MG63 (cell line): ENCODE measurements at regions not wholly inside any gene's neighbourhood (a gene's known extent, or its start where the extent isn't known, plus 50 kb on each side); places are given as distances from the start of the nearest gene placed in this dataset.
"Not testable (repeated sequence)": the region's sequence is repeated elsewhere in the genome, so short reads cannot be mapped to it uniquely, and the experiment has no call there.

Experiments used
- DNase-seq: peaks from one replicate; pipeline ENCODE4 v3.0.0-alpha.2; 2020
- H3K27me3 ChIP-seq: fragments of 250-450 bp; sonication (Bioruptor Pico); 2 replicates; pipeline ENCODE4 v1.5.1; 2020; ENCODE audit warnings: mild to moderate bottlenecking, moderate library complexity
- H3K36me3 ChIP-seq: fragments of 250-450 bp; sonication (Bioruptor Pico); 2 replicates; pipeline ENCODE4 v1.5.1; 2020; ENCODE audit warnings: mild to moderate bottlenecking, moderate library complexity
- H3K4me3 ChIP-seq: fragments of 250-450 bp; sonication (Bioruptor Pico); 2 replicates; pipeline ENCODE4 v1.5.1; 2020; ENCODE audit warnings: mild to moderate bottlenecking, moderate library complexity
- H3K9me3 ChIP-seq: fragments of 250-450 bp; sonication (Bioruptor Pico); 2 replicates; pipeline ENCODE4 v1.5.1; 2020; ENCODE audit warnings: mild to moderate bottlenecking, moderate library complexity

DNA sequence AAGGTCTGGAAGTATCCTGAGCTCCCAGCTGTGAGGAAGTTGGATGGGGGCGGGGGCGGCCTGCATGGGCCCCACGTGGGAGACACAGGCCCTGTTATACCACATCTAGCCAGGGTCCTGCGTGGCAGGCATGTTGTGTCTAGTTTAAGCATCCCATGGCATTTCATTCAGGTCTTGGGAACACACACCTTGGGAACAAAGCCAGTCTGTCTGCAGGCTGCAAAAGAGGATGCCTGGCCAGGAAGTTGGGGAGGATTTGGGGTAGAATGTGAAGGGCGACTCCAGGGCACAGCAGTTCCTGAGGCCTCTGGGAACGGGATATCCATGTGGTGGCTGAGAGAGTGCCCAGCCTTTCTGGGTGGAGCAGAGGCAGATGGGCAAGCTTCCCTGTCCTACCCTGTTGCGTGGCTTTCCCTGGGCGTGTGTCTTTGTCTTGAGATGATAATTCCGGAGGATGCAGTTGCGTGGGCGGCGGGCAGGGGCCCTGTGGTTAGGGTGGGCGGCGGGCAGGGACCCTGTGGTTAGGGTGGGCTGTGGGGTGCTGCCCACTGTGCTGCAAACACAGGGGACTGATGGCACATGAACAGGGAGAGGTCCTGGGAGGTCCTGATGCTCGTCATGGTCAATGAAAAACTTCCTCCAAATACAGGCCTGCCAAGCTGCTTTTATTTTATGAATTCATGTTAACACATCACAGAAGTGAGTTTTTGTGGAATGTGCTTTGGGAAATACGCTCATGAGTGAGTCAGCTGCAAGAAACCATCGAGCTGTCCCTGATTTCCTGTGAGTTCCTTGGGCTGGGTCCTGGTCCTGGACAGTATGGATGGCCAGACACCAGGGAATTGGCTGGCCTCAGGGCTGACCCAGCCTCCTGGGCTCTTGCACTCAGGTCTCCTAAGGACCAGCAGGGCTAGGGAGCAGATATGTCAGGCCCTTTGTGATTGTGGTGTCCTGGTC is 90.0 kb upstream of the HS6ST1 start:
- Histone ChIP-seq H3K36me3 (no peaks in the 10 kb centered on the region), H3K4me3 (no peak overlapping the region), H3K27me3 (no peaks in the 10 kb centered on the region), H3K9me3 (no peaks in the 10 kb centered on the region)
- DNase-seq: peak; percentile 64

DNA sequence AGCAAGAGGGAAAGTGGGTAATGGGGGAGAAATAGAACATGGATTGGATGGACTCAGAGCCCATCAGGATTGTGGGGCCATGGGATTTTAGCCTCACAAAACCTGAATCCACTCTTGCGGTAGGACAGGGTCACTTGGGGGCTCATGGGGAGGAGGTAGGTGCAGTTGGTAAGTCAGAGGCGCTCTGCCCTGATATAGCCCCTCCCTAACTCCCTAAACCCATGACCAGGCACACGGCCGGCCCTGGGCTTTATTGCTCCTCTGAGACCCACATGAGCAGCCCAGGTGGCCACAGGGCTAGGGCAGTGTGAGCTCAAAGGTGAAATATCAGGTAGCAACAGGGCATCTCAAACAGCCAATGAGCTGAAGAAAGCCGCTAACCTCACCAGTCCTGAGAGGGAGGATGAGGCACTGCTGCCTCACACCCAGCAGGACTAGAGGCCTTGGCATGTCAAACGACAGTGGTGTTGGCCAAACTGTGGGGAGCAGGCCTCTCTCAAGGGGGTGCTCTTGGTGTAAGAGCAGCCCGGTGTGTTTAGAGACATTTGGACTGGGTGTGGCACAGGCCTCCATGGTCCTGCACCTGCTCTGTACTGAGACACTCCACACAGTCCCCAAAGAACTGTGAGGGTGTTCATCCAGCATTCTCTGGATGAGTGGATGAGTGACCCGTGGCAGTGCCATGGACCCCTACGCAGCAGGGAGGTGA is 90.8 kb upstream of the HS6ST1 start:
- Histone ChIP-seq H3K27me3 (no peaks in the 10 kb centered on the region), H3K36me3 (no peaks in the 10 kb centered on the region), H3K9me3 (no peaks in the 10 kb centered on the region), H3K4me3 (no peak overlapping the region)
- no peak for DNase-seq

DNA sequence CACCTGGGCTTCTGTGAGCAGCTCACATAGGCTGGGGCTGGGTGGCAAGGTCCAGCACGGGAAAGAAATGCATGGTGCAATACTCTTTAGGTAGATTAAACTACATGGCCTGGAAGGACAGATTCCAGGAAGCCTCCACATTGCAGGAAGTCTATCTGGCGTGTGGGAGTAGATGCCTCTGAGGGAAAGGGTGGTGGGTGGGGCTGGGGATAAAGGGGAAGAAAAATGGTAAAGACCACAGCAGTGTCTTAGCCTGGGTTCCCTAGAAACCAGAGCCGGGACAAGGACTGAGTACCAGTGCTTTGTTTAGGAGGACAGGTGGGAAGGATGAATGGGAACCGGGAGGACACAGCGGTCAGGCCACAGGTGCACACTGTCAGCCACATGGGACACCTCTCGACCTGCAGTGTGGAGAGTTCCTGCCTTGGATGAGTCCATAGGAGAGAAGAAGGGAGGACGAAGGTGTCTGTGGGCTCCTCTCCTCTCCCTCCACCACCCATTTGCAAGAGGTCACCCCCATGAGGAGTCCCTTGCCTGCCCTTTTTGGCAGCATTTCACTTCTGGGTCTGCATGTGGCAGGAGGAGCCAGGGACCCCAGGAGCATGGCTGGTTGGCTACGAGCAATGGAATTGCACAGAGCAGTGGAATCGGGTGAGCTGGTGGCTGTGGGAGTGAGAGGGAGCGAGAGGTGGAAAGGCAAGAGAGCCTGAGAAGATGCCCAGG is 91.5 kb upstream of the HS6ST1 start:
- Histone ChIP-seq H3K36me3 (no peaks in the 10 kb centered on the region), H3K9me3 (no peaks in the 10 kb centered on the region), H3K27me3 (no peaks in the 10 kb centered on the region), H3K4me3 (no peak overlapping the region)
- no peak for DNase-seq

DNA sequence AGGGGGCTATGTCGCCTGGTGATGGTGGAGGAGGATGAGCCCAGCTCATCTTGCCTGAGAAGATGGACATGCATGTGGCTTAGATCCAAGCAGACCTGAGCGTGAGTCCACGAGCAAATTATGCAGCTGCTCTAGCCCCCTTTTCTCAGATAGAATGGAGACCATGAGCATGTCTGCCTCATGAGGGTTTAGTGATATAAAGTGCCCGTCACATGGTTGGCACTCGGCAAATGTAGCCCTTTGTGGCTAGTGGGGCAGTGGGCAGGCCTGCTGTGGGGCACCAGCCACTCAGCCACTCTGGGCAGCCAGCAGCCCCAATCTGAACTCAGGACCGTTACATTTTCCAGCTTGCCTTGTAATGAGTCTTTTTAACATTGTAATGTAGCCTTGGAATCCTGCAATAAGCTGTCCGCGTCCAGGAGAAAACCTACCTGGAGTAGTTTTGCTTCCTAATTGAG is 92.1 kb upstream of the HS6ST1 start:
- Histone ChIP-seq H3K4me3 (no peak overlapping the region), H3K36me3 (no peaks in the 10 kb centered on the region), H3K9me3 (no peaks in the 10 kb centered on the region), H3K27me3 (no peaks in the 10 kb centered on the region)
- DNase-seq: no peak

DNA sequence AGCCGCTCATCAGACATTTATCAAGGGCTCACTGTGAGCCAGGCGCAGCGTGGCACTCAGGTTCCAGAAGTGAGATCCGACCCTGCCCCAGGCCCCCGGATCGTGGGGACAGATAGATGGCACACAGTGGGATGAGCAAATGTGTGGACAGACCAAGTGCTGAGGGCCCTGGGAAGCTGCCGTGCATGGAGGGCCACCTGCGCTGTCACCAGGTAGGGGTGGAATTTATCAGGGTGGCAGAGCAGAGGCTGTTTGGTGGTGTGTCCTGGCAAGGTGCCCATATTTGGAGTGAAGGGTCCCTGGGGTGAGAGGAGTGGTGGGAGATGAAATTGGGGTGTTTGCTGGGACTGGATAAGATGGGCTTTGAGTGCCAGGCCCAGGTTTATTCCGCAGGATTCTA is 92.8 kb upstream of the HS6ST1 start:
- H3K4me3 ChIP-seq: no peak overlapping the region
- no peaks in the 10 kb centered on the region for H3K27me3 ChIP-seq
- DNase-seq: no peak
- no peaks in the 10 kb centered on the region for H3K36me3 ChIP-seq
- no peaks in the 10 kb centered on the region for H3K9me3 ChIP-seq

DNA sequence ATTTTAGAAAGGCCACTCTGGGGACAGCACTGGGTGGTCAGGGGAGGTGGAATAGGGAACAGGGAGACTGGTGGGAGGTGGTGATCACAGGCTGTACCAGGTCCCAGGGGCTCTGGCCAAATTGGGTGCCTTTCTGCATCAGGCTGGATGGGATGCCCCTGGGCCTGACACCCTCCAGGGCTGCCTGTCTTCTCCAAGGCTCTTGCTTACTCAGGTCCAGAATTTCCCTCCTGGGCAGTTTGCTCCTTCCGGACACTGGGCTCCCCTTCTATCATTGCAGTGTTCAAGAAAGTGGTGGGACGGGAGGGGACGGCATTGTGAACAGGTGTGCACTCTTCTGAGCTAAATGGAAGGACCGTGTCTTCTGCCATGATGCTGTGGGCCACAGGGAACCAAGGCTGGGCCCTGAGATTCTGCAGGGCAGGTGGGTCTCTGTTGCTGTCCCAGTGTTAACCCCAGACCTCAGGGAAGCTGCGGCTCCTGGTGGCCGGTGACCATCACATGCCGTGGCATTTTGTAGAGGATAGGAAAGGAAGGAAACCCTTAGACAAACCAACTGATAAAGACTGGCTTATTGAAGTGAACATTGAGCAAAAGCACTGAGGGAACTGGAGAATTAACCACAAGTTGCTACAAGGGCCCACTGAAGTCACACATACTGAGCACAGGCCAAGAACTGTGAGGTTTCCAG is 93.7 kb upstream of the HS6ST1 start:
- no peaks in the 10 kb centered on the region for H3K36me3 ChIP-seq
- no peak for DNase-seq
- H3K4me3 ChIP-seq: no peak overlapping the region
- H3K9me3 ChIP-seq: no peaks in the 10 kb centered on the region
- no peaks in the 10 kb centered on the region for H3K27me3 ChIP-seq

DNA sequence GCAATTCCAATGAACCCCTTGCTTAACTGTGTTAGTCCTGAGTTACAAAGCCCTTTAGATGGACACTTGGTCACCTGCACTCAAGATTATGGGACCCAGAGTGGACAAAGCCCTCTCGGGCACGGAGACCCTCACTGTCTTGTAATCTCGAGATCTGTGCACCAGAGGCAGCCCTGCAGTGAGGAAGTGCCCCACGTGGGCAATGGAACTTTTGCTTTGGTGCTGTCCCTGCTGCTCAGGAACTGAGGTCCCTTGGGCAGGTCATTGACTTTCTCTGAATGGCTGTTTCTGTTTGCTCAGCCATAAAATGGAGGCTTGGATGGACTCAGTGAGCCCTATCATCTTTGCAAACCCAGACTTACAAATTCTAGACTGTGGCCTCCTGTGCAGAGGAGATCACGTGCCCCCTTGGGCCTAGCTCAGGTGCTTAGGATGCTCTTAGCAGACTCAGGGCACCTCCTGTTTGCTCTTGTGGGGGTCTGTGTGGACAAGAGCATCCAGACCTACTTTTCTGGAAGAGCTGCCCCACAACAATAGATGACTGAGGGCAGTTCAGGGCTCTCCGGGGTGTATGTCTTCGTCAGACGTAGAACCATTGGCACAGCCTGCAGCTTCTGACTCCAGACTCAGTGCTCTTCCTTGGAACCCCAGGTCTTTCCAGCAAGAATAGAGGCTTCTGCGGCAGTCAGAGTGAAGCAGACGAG is 94.5 kb upstream of the HS6ST1 start:
- DNase-seq: no peak
- Histone ChIP-seq H3K9me3 (no peaks in the 10 kb centered on the region), H3K36me3 (no peaks in the 10 kb centered on the region), H3K4me3 (no peak overlapping the region), H3K27me3 (no peaks in the 10 kb centered on the region)

DNA sequence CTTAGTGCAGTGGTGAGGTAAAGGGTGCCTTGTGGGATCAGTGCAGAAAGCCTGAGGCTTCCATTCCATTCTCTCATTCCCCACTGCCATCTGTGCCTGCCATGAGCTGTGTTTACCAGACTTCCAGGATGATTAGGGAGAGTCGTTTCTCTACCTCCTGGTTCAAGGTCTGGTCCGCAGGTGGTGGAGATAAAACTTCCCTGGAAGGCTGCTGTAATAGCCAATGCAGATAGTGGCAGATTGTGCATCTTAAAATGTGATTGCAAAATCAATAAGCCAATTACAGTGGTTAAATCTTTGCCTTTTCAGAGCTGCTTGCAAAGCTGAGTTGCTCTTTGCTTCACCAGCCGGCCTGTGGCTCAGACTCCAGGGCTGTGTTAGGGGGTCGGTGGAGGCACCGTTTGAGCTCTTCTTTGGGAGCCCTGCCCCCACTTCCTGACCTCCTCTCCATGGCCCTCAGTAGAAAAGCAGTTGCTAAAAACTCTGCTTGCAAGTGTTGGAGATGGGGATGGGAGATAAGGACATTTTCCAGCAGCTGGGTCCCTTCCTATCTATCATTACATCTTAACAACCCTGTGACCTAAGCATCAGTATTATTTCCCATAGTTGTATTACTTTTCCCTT is 95.2 kb upstream of the HS6ST1 start:
- Histone ChIP-seq H3K36me3 (no peaks in the 10 kb centered on the region), H3K27me3 (no peaks in the 10 kb centered on the region), H3K9me3 (no peaks in the 10 kb centered on the region), H3K4me3 (no peak overlapping the region)
- no peak for DNase-seq

DNA sequence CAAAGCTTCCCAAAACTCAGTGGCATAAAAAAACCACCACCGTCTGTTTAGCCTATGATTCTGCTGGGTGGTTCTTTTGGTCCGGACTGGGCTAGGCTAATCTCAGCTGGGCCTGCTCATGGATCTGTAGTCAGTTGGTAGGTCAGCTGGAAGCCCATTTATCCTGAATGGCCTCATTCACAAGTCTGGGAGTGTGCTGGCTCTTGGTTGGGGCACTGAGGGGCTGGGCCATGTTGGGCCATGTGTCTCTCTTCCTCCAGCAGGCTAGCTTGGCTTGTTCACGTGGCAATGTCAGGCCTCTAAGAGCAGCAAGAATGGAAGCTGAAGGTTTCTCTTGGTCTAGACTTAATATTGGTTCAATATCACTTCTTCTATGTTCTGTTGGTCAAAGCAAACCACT is 95.7 kb upstream of the HS6ST1 start:
- Histone ChIP-seq H3K36me3 (no peaks in the 10 kb centered on the region), H3K4me3 (no peak overlapping the region), H3K27me3 (no peaks in the 10 kb centered on the region), H3K9me3 (no peaks in the 10 kb centered on the region)
- DNase-seq: no peak

DNA sequence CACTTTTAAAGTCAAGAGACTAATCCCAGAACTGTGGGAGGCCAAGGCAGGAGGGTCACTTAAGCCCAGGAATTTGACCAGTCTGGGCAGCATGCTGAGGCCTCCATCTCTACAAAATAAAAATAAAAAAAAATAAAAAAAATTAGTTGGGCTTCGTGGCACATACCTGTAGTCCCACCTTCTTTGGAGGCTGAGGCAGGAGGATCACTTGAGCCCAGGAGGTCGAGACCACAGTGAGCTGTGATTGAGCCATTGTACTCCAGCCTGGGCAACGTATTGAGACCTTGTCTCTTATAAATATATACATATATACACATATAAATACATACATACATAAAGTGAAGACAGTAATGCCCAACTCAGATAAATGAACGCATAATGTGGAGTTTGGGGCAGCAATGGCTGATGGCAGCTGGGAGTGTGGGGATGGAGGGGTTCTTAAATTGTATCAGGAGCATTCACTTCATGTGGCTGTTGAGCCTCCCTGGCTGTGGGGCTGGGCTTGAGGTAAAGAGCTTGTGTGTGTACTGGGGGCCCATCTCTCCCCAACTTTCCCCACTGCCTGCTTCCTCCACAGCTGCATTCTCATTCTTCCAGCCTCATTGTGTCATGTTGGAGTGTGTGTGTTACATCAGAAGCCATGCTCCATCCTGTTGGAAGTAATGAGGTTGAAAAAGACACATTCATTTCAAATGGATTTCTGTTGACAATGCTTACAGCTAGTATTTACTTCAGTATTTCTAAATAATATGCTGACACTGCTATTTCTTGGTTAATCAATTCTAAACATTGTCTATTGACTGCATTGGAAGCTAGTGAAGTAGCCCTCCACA is 96.5 kb upstream of the HS6ST1 start:
- H3K36me3 ChIP-seq: no peaks in the 10 kb centered on the region
- DNase-seq: no peak
- H3K27me3 ChIP-seq: no peaks in the 10 kb centered on the region
- no peak overlapping the region for H3K4me3 ChIP-seq
- H3K9me3 ChIP-seq: no peaks in the 10 kb centered on the region

DNA sequence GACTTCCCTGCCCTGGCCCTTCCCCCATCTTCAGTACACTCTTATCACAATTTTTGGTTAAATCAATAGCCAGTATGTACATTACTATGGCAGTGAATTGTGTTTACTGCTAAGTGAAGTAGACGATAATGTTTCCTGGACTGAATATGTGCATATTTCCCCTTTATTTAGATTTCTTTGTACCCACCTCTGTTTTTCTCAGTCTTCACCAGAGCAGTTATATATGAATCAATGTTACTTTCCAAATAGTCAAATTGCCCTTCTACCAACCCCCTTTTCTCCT is 97.1 kb upstream of the HS6ST1 start:
- H3K27me3 ChIP-seq: no peaks in the 10 kb centered on the region
- H3K4me3 ChIP-seq: no peak overlapping the region
- no peaks in the 10 kb centered on the region for H3K9me3 ChIP-seq
- H3K36me3 ChIP-seq: no peaks in the 10 kb centered on the region
- DNase-seq: no peak

DNA sequence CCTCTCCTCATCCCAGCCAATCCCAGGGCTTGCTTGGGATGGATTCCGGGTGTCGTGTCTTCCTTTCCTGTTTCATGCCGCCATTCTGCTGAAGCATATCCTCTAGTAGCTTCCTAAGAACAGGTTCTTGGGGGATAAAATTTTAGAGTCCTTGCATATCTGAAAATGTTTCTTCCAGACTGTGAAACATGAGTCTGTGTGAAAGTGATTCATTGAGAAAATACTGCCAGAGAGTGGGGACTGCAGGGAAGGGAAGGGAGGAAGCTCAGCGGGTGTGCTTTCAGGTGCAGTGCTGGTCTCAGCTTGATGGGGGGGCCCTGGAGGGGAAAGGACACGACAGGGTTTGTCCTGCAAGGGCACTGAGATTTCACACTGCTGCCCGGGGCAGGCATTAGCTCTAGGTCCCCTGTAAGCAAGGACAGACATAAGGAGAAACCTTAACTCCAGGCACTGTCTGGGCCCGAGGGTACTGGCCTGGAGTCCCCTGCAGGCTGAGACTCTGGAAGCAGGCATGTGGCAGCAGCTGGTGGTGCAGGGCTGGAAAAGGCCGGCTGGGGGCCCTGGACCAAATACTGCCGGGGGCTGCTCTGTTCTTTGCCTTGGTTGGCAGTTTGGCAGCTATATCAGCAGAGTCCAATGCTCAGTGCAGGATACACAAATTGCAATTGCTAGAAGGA is 97.6 kb upstream of the HS6ST1 start:
- Histone ChIP-seq H3K9me3 (no peaks in the 10 kb centered on the region), H3K27me3 (no peaks in the 10 kb centered on the region), H3K36me3 (no peaks in the 10 kb centered on the region), H3K4me3 (no peak overlapping the region)
- DNase-seq: no peak

DNA sequence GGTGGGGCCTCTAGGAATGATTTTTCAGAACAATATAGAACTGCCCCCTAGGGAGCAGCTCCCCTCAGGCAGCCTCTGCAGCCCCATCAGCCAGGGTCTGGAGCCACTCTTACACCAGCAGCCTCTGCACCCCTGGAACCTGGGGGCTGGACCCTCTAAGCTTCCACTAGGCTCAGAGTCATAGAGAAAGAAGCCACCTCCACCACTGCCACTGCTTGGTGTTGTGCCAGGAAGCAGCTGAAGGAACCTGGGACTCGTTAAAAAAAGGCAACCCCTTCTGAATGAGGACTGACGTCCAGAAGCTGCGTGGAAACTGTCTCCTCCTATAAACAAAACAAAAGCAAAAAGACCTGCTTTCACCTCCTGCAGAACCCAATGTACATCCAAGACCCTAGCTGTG is 98.1 kb upstream of the HS6ST1 start:
- Histone ChIP-seq H3K36me3 (no peaks in the 10 kb centered on the region), H3K9me3 (no peaks in the 10 kb centered on the region), H3K4me3 (no peak overlapping the region), H3K27me3 (no peaks in the 10 kb centered on the region)
- no peak for DNase-seq

DNA sequence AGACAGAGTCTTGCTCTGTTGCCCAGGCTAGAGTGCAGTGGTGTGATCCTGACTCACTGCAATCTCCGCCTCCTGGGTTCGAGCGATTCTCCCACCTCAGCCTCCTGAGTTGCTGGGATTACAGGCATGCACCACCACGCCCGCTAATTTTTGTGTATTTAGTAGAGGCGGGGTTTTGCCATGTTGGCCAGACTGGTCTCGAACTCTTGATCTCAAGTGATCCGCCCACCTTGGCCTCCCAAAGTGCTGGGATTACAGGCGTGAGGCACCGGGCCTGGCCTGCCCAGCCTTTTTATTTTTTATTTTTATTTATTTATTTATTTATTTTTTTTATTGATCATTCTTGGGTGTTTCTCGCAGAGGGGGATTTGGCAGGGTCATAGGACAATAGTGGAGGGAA is 98.6 kb upstream of the HS6ST1 start:
- not testable (repeated sequence) for H3K9me3 ChIP-seq, DNase-seq, H3K27me3 ChIP-seq, H3K4me3 ChIP-seq, H3K36me3 ChIP-seq

DNA sequence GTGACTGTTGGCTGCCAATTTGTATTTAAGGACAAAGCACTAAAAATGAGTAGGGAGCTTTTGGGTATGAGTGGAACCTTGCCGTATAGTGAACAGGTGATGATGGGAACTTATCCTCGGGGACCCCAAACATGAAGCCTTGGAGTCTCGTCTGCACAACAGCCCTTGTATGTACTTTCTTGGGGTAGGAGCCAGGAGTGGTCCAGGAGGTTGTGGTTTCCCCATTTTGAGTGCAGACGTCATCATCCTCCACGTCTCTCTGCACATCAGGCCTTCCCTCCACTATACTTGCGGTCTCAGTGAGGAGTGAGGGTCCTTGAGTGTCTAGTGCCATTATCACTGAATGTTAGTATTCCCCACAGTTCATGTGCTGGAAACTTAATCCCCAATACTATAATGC is 101.5 kb upstream of the HS6ST1 start:
- Histone ChIP-seq H3K36me3 (no peaks in the 10 kb centered on the region), H3K27me3 (no peaks in the 10 kb centered on the region), H3K4me3 (no peak overlapping the region), H3K9me3 (no peaks in the 10 kb centered on the region)
- no peak for DNase-seq
